ENCODE measurements at regions not wholly inside any gene's neighbourhood (a gene's known extent, or its start where the extent isn't known, plus 50 kb on each side); places are given as distances from the start of the nearest gene placed in this dataset.

- H3K27ac ChIP-seq = no peak overlapping the region
- no peak for DNase-seq (ENCODE audit: low read depth, low spot score)
These were observed 215.9 kb downstream of the NXNL2 start for GRCh38 chr9:88750832-88751360.

- no peak for DNase-seq (ENCODE audit: low read depth, low spot score)
- no peak overlapping the region for H3K27ac ChIP-seq
These were observed 216.8 kb downstream of the NXNL2 start for GRCh38 chr9:88751781-88752180.

- H3K27ac ChIP-seq = no peak overlapping the region
- DNase-seq (ENCODE audit: low read depth, low spot score) = no peak
These were observed 218.9 kb downstream of the NXNL2 start for GRCh38 chr9:88753691-88754367.

- no peak overlapping the region for H3K27ac ChIP-seq
- DNase-seq (ENCODE audit: low read depth, low spot score) = no peak
These were observed 219.5 kb downstream of the NXNL2 start for GRCh38 chr9:88754452-88754851.

- H3K27ac ChIP-seq = no peak overlapping the region
- DNase-seq (ENCODE audit: low read depth, low spot score) = no peak
These were observed 219.9 kb downstream of the NXNL2 start for GRCh38 chr9:88754886-88755285.

GRCh38 chr9:88757406-88758010, 222.5 kb downstream of the NXNL2 start:
- no peak for DNase-seq (ENCODE audit: low read depth, low spot score)
- no peak overlapping the region for H3K27ac ChIP-seq

GRCh38 chr9:88759364-88759763, 224.4 kb downstream of the NXNL2 start:
- no peak overlapping the region for H3K27ac ChIP-seq
- no peak for DNase-seq (ENCODE audit: low read depth, low spot score)

GRCh38 chr9:88766778-88767503, 224.3 kb upstream of the S1PR3 start:
- peak; percentile 96 for DNase-seq (ENCODE audit: low read depth, low spot score)
- peak overlapping the region; percentile 87 for H3K27ac ChIP-seq

- H3K27ac ChIP-seq = peak overlapping the region; percentile 87
- no peak for DNase-seq (ENCODE audit: low read depth, low spot score)
These were observed 223.8 kb upstream of the S1PR3 start for GRCh38 chr9:88767504-88767790.

- no peak for DNase-seq (ENCODE audit: low read depth, low spot score)
- H3K27ac ChIP-seq = no peak overlapping the region
These were observed 218.7 kb upstream of the S1PR3 start for GRCh38 chr9:88772575-88772974.

GRCh38 chr9:88773126-88773525, 218.1 kb upstream of the S1PR3 start:
- no peak for DNase-seq (ENCODE audit: low read depth, low spot score)
- H3K27ac ChIP-seq = no peak overlapping the region

- H3K27ac ChIP-seq = no peak overlapping the region
- DNase-seq (ENCODE audit: low read depth, low spot score) = no peak
These were observed 217.5 kb upstream of the S1PR3 start for GRCh38 chr9:88773627-88774244.

- DNase-seq (ENCODE audit: low read depth, low spot score) = no peak
- H3K27ac ChIP-seq = peak overlapping the region; percentile 70
These were observed 216.2 kb upstream of the S1PR3 start for GRCh38 chr9:88775037-88775471.

- peak overlapping the region; percentile 70 for H3K27ac ChIP-seq
- DNase-seq (ENCODE audit: low read depth, low spot score) = no peak
These were observed 215.7 kb upstream of the S1PR3 start for GRCh38 chr9:88775559-88775958.

GRCh38 chr9:88775966-88776365, 215.3 kb upstream of the S1PR3 start:
- no peak for DNase-seq (ENCODE audit: low read depth, low spot score)
- peak overlapping the region; percentile 70 for H3K27ac ChIP-seq

GRCh38 chr9:88776717-88777497, 214.4 kb upstream of the S1PR3 start:
- peak overlapping the region; percentile 70 for H3K27ac ChIP-seq

GRCh38 chr9:88777498-88778312, 213.6 kb upstream of the S1PR3 start:
- no peak for DNase-seq (ENCODE audit: low read depth, low spot score)
- peak overlapping the region; percentile 70 for H3K27ac ChIP-seq

More at GRCh38 chr9:88776717-88777497, 214.4 kb upstream of the S1PR3 start:
- no peak for DNase-seq (ENCODE audit: low read depth, low spot score)

GRCh38 chr9:88781628-88782391, 209.5 kb upstream of the S1PR3 start:
- no peak overlapping the region for H3K27ac ChIP-seq
- DNase-seq (ENCODE audit: low read depth, low spot score) = no peak

Measured in epithelial cell of prostate (primary cell).